H1 (cell line): ENCODE measurements at regions not wholly inside any gene's neighbourhood (a gene's known extent, or its start where the extent isn't known, plus 50 kb on each side); places are given as distances from the start of the nearest gene placed in this dataset.

Experiments
- CTCF ChIA-PET: fragments of 300-600 bp; sonication (Branson Sonifier 250); formaldehyde crosslinking; loops from one replicate; lab custom pipeline; 2021; ENCODE audit not compliant: partially characterized antibody; lab: Charles Lee
- POLR2A ChIA-PET: fragments of 300-600 bp; sonication (Branson Sonifier 250); formaldehyde crosslinking; loops from one replicate; lab custom pipeline; 2021; ENCODE audit warnings: inconsistent platforms; ENCODE audit not compliant: partially characterized antibody; lab: Charles Lee
- DNase-seq, 2 experiments: peaks; one replicate each; pipeline versions ENCODE4 v3.0.0 to v3.0.0-alpha.2; 2010 to 2022; ENCODE audit warnings: low spot score in 2 of 2, low read depth in 1 of 2, mixed read lengths in 1 of 2
- FAIRE-seq: peaks from 2 replicates; lab custom pipeline; 2011; peaks lifted over from hg19 to GRCh38; lab: Jason Lieb, UNC
- H2AFZ ChIP-seq: 2 replicates; pipeline ENCODE4 v1.8.1; 2012; ENCODE audit warnings: low read length, inconsistent platforms
- H2AK5ac ChIP-seq: 2 replicates; pipeline ENCODE4 v1.6.1; 2013; ENCODE audit warnings: low read depth, low read length
- H2BK120ac ChIP-seq: replicated peaks from 2 replicates; pipeline ENCODE3; 2013; ENCODE audit warnings: low read depth, low read length, inconsistent platforms
- H2BK12ac ChIP-seq: 2 replicates; pipeline ENCODE4 v1.6.1; 2013; ENCODE audit warnings: low read depth, low read length
- H2BK15ac ChIP-seq: 2 replicates; pipeline ENCODE4 v1.6.1; 2013; ENCODE audit warnings: low read length
- H2BK20ac ChIP-seq: 2 replicates; pipeline ENCODE4 v1.6.1; 2013; ENCODE audit warnings: low read length
- H2BK5ac ChIP-seq: 2 replicates; pipeline ENCODE4 v1.6.1; 2013; ENCODE audit warnings: low read depth, low read length
- H3K14ac ChIP-seq: 2 replicates; pipeline ENCODE4 v1.6.1; 2013; ENCODE audit warnings: inconsistent platforms; ENCODE audit not compliant: insufficient read length
- H3K18ac ChIP-seq: 2 replicates; pipeline ENCODE4 v1.6.1; 2013; ENCODE audit warnings: low read length; ENCODE audit errors: extremely low read depth
- H3K23ac ChIP-seq: 2 replicates; pipeline ENCODE4 v1.6.1; 2013; ENCODE audit warnings: inconsistent platforms; ENCODE audit not compliant: insufficient read length
- H3K23me2 ChIP-seq: 2 replicates; pipeline ENCODE4 v1.6.1; 2013; ENCODE audit warnings: low read depth, low read length
- H3K27ac ChIP-seq: 2 replicates; pipeline ENCODE4 v1.6.1; 2011; ENCODE audit warnings: low read depth, low read length, inconsistent platforms
- H3K27me3 ChIP-seq, 4 experiments: replicated peaks in 1 of 4; 1 replicate in 1 of 4; 2 replicates in 3 of 4; pipeline versions ENCODE4 v1.6.1 to v1.8.1; 2011 to 2013; ENCODE audit warnings: low read length in 3 of 4, mild to moderate bottlenecking in 3 of 4, inconsistent platforms in 2 of 4, mixed read lengths in 2 of 4, moderate library complexity in 1 of 4; ENCODE audit not compliant: control insufficient read depth in 3 of 4, insufficient read depth in 3 of 4; ENCODE audit errors: extremely low read depth in 1 of 4
- H3K36me3 ChIP-seq, 4 experiments: 2 replicates each; pipeline versions ENCODE4 v1.6.1 to v1.8.1; 2011 to 2013; ENCODE audit warnings: mild to moderate bottlenecking in 4 of 4, low read length in 3 of 4, moderate library complexity in 2 of 4, control low read depth in 1 of 4, inconsistent platforms in 1 of 4; ENCODE audit not compliant: insufficient read depth in 4 of 4, control insufficient read depth in 2 of 4
- H3K4ac ChIP-seq: replicated peaks from 2 replicates; pipeline ENCODE3; 2013; ENCODE audit warnings: low read length, low read depth, mixed read lengths, inconsistent platforms; ENCODE audit not compliant: insufficient read length
- H3K4me1 ChIP-seq, 4 experiments: replicated peaks in 1 of 4; 1 replicate in 1 of 4; 2 replicates in 3 of 4; pipeline versions ENCODE4 v1.6.1 to v1.8.1; 2011 to 2013; ENCODE audit warnings: low read length in 3 of 4, inconsistent platforms in 2 of 4, mixed read lengths in 1 of 4; ENCODE audit not compliant: insufficient read depth in 4 of 4, control insufficient read depth in 3 of 4
- H3K4me2 ChIP-seq, 2 experiments: 2 replicates each; pipeline versions ENCODE4 v1.6.1 to v1.8.1; 2011 to 2013; ENCODE audit warnings: low read depth in 2 of 2, low read length in 2 of 2, control low read depth in 1 of 2, inconsistent platforms in 1 of 2, mild to moderate bottlenecking in 1 of 2; ENCODE audit not compliant: insufficient read depth in 1 of 2
- H3K4me3 ChIP-seq, 4 experiments: fragments of 200-600, 300-600 bp in 1 of 4; sonication (generic), shearing (Covaris generic), sonication (Bioruptor Twin) in 1 of 4; 2 replicates each; pipeline versions ENCODE4 v1.5.1 to v1.8.1; 2011 to 2016; ENCODE audit warnings: low read length in 4 of 4, low read depth in 3 of 4, control low read depth in 2 of 4, inconsistent platforms in 2 of 4, mild to moderate bottlenecking in 2 of 4, mixed read lengths in 1 of 4, moderate library complexity in 1 of 4; ENCODE audit not compliant: insufficient read depth in 2 of 4; ENCODE audit errors: extremely low read depth in 1 of 4
- H3K56ac ChIP-seq: replicated peaks from 2 replicates; pipeline ENCODE3; 2013; ENCODE audit warnings: low read depth, mild to moderate bottlenecking, mixed read lengths, low read length, inconsistent platforms; ENCODE audit not compliant: insufficient read length
- H3K79me1 ChIP-seq: 2 replicates; pipeline ENCODE4 v1.6.1; 2013; ENCODE audit warnings: low read depth, low read length, control low read depth
- H3K79me2 ChIP-seq, 2 experiments: 2 replicates each; pipeline versions ENCODE4 v1.6.1 to v1.8.1; 2012 to 2013; ENCODE audit warnings: low read length in 2 of 2, mild to moderate bottlenecking in 2 of 2, inconsistent platforms in 1 of 2; ENCODE audit not compliant: insufficient read depth in 2 of 2, control insufficient read depth in 1 of 2
- H3K9ac ChIP-seq, 4 experiments: replicated peaks in 1 of 4; 1 replicate in 1 of 4; 2 replicates in 3 of 4; pipeline versions ENCODE4 v1.6.1 to v1.8.1; 2011 to 2013; ENCODE audit warnings: low read depth in 3 of 4, low read length in 3 of 4, control low read depth in 2 of 4, mild to moderate bottlenecking in 2 of 4, moderate library complexity in 2 of 4, inconsistent platforms in 1 of 4; ENCODE audit errors: extremely low read depth in 1 of 4
- H3K9me3 ChIP-seq, 2 experiments: 2 replicates each; pipeline versions ENCODE4 v1.6.1 to v1.8.1; 2012 to 2013; ENCODE audit warnings: mild to moderate bottlenecking in 2 of 2, moderate library complexity in 2 of 2, control low read depth in 1 of 2, inconsistent platforms in 1 of 2, low read depth in 1 of 2, low read length in 1 of 2, mixed read lengths in 1 of 2; ENCODE audit not compliant: insufficient read depth in 2 of 2
- H4K20me1 ChIP-seq, 2 experiments: replicated peaks in 1 of 2; 2 replicates each; pipeline versions ENCODE3 to v1.8.1; 2011 to 2013; ENCODE audit warnings: inconsistent platforms in 2 of 2, low read length in 2 of 2, mild to moderate bottlenecking in 1 of 2; ENCODE audit not compliant: insufficient read depth in 2 of 2, control insufficient read depth in 1 of 2
- H4K5ac ChIP-seq: 2 replicates; pipeline ENCODE4 v1.6.1; 2013; ENCODE audit warnings: low read length, low read depth, mixed read lengths, inconsistent platforms; ENCODE audit not compliant: insufficient read length
- H4K8ac ChIP-seq: 2 replicates; pipeline ENCODE4 v1.8.0; 2013; ENCODE audit warnings: mild to moderate bottlenecking, moderate library complexity, low read length, inconsistent platforms; ENCODE audit not compliant: insufficient read depth; ENCODE audit errors: extremely low read depth
- H4K91ac ChIP-seq: replicated peaks from 2 replicates; pipeline ENCODE3; 2013; ENCODE audit warnings: low read length, mixed read lengths, inconsistent platforms; ENCODE audit not compliant: insufficient read length
- CREB1 ChIP-seq: IDR thresholded peaks from 2 replicates; pipeline ENCODE4 v1.6.1; 2012; ENCODE audit warnings: inconsistent platforms
- CTCF ChIP-seq, 3 experiments: IDR thresholded peaks; 1 replicate in 2 of 3; 2 replicates in 1 of 3; pipeline versions ENCODE4 v1.5.1 to v1.6.1; 2011; ENCODE audit warnings: low read length in 3 of 3, mild to moderate bottlenecking in 3 of 3, inconsistent platforms in 2 of 3, low read depth in 1 of 3, moderate library complexity in 1 of 3; ENCODE audit not compliant: insufficient read depth in 1 of 3; ENCODE audit errors: control extremely low read depth in 1 of 3
- NANOG ChIP-seq: IDR thresholded peaks from 2 replicates; pipeline ENCODE4 v1.6.1; 2011; ENCODE audit warnings: low read length, low read depth, mild to moderate bottlenecking, inconsistent platforms; ENCODE audit not compliant: insufficient read depth, poor library complexity, severe bottlenecking
- RAD21 ChIP-seq, 2 experiments: IDR thresholded peaks in 1 of 2; conservative IDR thresholded peaks in 1 of 2; 2 replicates each; pipeline ENCODE4 v1.6.1; 2011; ENCODE audit warnings: low read depth in 2 of 2, low read length in 2 of 2, improper control_type of control experiment in 1 of 2, inconsistent platforms in 1 of 2, mild to moderate bottlenecking in 1 of 2, moderate library complexity in 1 of 2
- WGBS, 2 experiments: shearing (Covaris generic) in 1 of 2; methylation state at CpG; one replicate each; pipeline versions ENCODE4 v1.1.6 to v1.1.7; 2013 to 2015; ENCODE audit warnings: low lambda C conversion rate in 2 of 2, mixed read lengths in 2 of 2, inconsistent platforms in 1 of 2, low coverage in 1 of 2, missing lambda C conversion rate in 1 of 2; ENCODE audit not compliant: insufficient replicate concordance in 2 of 2, insufficient coverage in 1 of 2, insufficient read length in 1 of 2; ENCODE audit errors: extremely low coverage in 1 of 2, missing lambda C conversion rate in 1 of 2; 5-methylcytosine and 5-hydroxymethylcytosine counted together

DNA sequence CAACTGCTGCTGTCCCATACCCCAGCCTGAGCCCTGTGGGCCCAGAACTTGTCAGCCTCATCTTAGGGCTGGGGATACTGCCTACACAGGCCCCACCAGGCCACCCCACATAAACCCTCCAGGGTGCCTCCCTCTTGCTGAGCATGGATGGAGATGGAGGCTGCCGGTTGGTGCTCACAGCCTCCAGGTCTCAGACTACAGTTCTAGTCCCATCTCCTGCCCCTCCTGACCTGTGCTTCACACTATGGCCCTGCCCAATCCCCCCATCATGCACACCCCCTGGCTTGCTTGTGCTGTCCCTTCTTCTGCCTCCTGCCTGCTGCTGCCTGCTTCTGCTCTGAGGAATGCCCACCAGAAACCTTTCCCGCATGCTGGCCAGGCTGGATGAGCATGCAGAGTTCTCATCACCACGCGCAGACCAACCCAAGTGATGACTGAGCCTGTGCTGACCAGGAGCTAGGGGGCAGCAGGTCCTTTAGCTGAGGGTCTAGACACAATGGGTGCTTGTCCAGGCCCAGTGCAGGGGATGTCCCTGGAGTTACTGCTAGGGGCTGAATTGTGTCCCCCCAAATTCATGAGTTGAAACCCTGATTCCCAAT lies 138.4 kb upstream of the HS6ST1 start:
- no peaks in the 10 kb centered on the region for H3K4me1 ChIP-seq
- H3K79me2 ChIP-seq: no peaks in the 10 kb centered on the region
- no peak overlapping the region for H3K4ac ChIP-seq
- H2BK12ac ChIP-seq: peak overlapping the region; percentile 11; the same call in 1 of the 2 replicates
- peak overlapping the region; percentile 40; the same call in 1 of the 2 replicates for H4K8ac ChIP-seq
- H3K79me1 ChIP-seq: no peaks in the 10 kb centered on the region
- no peak overlapping the region for H2BK15ac ChIP-seq
- no peak overlapping the region for H3K23ac ChIP-seq
- H3K4me3 ChIP-seq: no peak overlapping the region
- no peak overlapping the region for H3K9ac ChIP-seq
- FAIRE-seq (no peak), DNase-seq (no peak)
- H3K14ac ChIP-seq: no peak overlapping the region
- H2AK5ac ChIP-seq: peak overlapping the region; percentile 15; the same call in 1 of the 2 replicates
- no peak overlapping the region for H3K18ac ChIP-seq
- H3K27me3 ChIP-seq: no peaks in the 10 kb centered on the region
- CTCF ChIA-PET: interaction anchor here (1.0 to 3.1 kb wide), 4 partner anchors 8 to 23 kb away, joined by 3 to 16 read pairs (median 3); no protein-coding TSS in a partner anchor
- no peaks in the 10 kb centered on the region for H4K20me1 ChIP-seq
- 88% methylated on average over 4 of the region's 4 CpGs; no CpG with 5 or more reads in 1 of the 2 experiments for WGBS, 2 experiments
- H3K56ac ChIP-seq: no peak overlapping the region
- POLR2A ChIA-PET: no interaction called here
- no peak overlapping the region for H4K5ac ChIP-seq
- peaks cover under 1% of the 10 kb centered on the region; the same call in 1 of the 2 replicates for H3K23me2 ChIP-seq
- H3K4me2 ChIP-seq: no peak overlapping the region
- no peak overlapping the region for H2BK120ac ChIP-seq
- peak overlapping the region; percentile 28 for H4K91ac ChIP-seq
- TF ChIP-seq CREB1 (no peak), RAD21 (IDR thresholded peaks at IDR 0.05 in 1 of 2, conservative IDR thresholded peaks at IDR 0.05 in 1 of 2; ENCODE audit: low read depth in 2 of 2, low read length in 2 of 2) (peak; percentile 32 to 62; a peak in 3 of 4 replicates), NANOG (no peak), CTCF (IDR thresholded peaks at IDR 0.05; ENCODE audit: control extremely low read depth in 1 of 3, insufficient read depth in 1 of 3, low read depth in 1 of 3, low read length in 3 of 3) (peak; percentile 24 to 44 (median 33); a peak in 3 of 4 replicates)
- H2BK5ac ChIP-seq: no peak overlapping the region
- no peaks in the 10 kb centered on the region for H3K9me3 ChIP-seq
- no peak overlapping the region for H2BK20ac ChIP-seq
- H2AFZ ChIP-seq: no peak overlapping the region
- no peak overlapping the region for H3K27ac ChIP-seq
- H3K36me3 ChIP-seq: no peaks in the 10 kb centered on the region
